ENCODE measurements at regions not wholly inside any gene's neighbourhood (a gene's known extent, or its start where the extent isn't known, plus 50 kb on each side); places are given as distances from the start of the nearest gene placed in this dataset.

DNA sequence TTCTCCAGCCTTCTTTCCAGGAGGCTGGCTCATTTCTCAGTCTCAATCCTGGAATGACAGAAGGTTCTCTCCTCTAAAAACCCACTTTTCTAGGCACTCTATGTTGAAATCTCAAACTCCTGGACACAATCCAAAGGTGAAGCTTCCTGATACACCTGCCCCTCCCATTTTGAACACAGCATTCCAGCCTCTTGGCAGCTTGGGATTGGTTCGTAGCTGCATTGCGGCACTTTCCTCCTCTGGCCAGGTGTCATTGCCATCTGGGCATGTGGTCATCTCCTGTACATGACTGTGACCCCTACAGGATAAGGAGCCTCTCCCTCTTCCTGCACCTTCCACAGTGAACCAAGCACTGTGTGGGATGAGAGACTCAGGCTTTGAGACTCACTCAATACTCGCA is 230.2 kb upstream of the B3GAT1 start:
- Histone ChIP-seq H3K27ac (no peak overlapping the region), H3K36me3 (no peaks in the 10 kb centered on the region), H3K4me3 (no peak overlapping the region), H3K27me3 (peaks cover 0 to 17% (median 0%) of the 10 kb centered on the region in 3 donors), H3K9me3 (no peaks in the 10 kb centered on the region), H3K4me1 (no peaks in the 10 kb centered on the region)
- in situ Hi-C loops (cut with MboI; ENCODE audit: low sequenced_read_pairs in 4 of 4), result no loop called here
- intact Hi-C loops (cut with DNase I; ENCODE audit: low total_unique reads), result no loop called here
- no peak for DNase-seq
- TF ChIP-seq POLR2A (IDR thresholded peaks at IDR 0.05) (no peak), CTCF (IDR thresholded peaks at IDR 0.05 in 4 of 5, conservative IDR thresholded peaks at IDR 0.05 in 1 of 5) (no peak)
- ATAC-seq, result no peak

DNA sequence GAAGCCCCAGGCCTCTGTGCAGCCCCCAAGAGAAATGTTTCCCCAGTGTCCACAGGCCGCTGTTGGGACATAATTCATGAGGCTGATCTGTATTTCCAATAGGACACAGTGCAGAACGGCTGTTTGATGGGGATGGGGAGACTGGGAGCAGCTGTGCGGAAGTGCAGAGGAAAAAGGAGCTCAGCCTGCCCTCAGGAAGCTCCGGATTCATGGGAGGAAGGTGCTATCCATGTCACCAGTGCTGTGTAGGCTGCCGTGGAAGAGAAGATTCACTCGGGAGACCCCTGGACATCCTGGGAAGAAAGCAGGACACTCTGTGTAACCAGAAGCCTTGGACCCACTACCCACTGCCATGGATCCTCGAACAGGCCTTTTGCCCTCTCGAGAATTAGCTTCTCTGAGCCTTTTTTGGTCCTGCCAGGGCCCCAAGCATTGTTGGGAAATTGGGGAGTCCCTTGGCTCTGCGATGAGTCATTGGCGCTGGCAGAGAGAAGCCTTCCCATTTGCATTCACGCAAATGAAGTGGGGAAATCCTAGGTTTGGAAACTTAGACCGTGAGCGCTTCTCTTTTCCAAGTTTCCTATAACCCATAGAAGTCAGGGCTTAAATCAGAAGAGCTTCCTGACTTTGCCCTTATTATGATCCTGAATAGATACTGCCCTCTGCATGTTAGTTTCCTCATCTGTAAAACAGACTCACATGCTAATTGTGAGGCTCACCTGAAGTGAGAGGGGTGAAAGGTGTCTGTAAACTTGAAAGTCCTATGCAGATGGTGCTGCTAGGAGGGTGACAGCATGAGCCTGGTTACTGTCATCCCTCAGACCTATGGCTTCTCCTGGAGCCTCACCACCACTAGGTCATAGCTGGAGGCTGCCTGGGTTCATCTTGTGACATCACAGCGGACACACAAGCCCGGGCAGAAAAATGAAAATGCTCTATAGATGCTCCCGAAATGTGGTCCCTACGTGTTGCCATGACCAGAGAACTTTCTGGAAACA is 229.2 kb upstream of the B3GAT1 start:
- DNase-seq (no peak), ATAC-seq (no peak)
- peaks cover 0 to 17% (median 0%) of the 10 kb centered on the region in 3 donors for H3K27me3 ChIP-seq
- TF ChIP-seq POLR2A (IDR thresholded peaks at IDR 0.05) (no peak), CTCF (IDR thresholded peaks at IDR 0.05 in 4 of 5, conservative IDR thresholded peaks at IDR 0.05 in 1 of 5) (no peak)
- no peaks in the 10 kb centered on the region for H3K36me3 ChIP-seq
- intact Hi-C loops (cut with DNase I; ENCODE audit: low total_unique reads), result no loop called here
- in situ Hi-C loops (cut with MboI; ENCODE audit: low sequenced_read_pairs in 4 of 4), result no loop called here
- no peak overlapping the region for H3K27ac ChIP-seq
- H3K4me1 ChIP-seq, result no peaks in the 10 kb centered on the region
- no peak overlapping the region for H3K4me3 ChIP-seq
- H3K9me3 ChIP-seq, result no peaks in the 10 kb centered on the region

DNA sequence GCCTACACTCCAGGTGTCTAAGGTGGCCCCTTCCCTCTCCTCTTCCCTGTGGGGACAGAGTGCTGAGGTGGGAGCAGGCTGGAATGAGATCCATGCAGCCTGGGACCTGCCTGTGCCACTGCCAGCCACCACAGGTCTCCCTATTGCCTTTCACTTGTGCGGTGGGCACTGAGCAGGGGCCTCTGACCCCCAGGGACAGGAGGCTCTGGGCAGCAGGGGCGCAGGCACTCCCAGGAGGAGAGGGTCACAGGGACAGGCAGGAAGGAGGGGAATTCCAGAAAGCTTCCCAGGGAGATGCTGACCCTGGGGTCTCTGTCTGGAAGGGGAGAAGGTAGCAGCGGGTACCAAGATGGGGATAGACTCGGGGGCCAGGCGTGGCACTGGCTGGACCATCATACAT is 228.5 kb upstream of the B3GAT1 start:
- no peaks in the 10 kb centered on the region for H3K9me3 ChIP-seq
- ATAC-seq (no peak), DNase-seq (no peak)
- no peak overlapping the region for H3K27ac ChIP-seq
- intact Hi-C loops (cut with DNase I; ENCODE audit: low total_unique reads) (no loop called here), in situ Hi-C loops (cut with MboI; ENCODE audit: low sequenced_read_pairs in 4 of 4) (no loop called here)
- peaks cover 0 to 17% (median 0%) of the 10 kb centered on the region in 3 donors for H3K27me3 ChIP-seq
- no peaks in the 10 kb centered on the region for H3K4me1 ChIP-seq
- H3K36me3 ChIP-seq, result no peaks in the 10 kb centered on the region
- no peak overlapping the region for H3K4me3 ChIP-seq
- TF ChIP-seq CTCF (IDR thresholded peaks at IDR 0.05 in 4 of 5, conservative IDR thresholded peaks at IDR 0.05 in 1 of 5), result no peak

- Histone ChIP-seq H3K27me3 (peaks cover 0 to 17% (median 0%) of the 10 kb centered on the region in 3 donors), H3K27ac (no peak overlapping the region), H3K36me3 (no peaks in the 10 kb centered on the region), H3K9me3 (no peaks in the 10 kb centered on the region), H3K4me3 (no peak overlapping the region), H3K4me1 (no peaks in the 10 kb centered on the region)
- in situ Hi-C loops (cut with MboI; ENCODE audit: low sequenced_read_pairs in 4 of 4) (no loop called here), intact Hi-C loops (cut with DNase I; ENCODE audit: low total_unique reads) (no loop called here)
- DNase-seq (no peak), ATAC-seq (no peak)
- TF ChIP-seq CTCF (IDR thresholded peaks at IDR 0.05 in 4 of 5, conservative IDR thresholded peaks at IDR 0.05 in 1 of 5), result no peak
- TF ChIP-seq POLR2A (IDR thresholded peaks at IDR 0.05), result no peak
Observed at GRCh38 chr11:134639586-134640330, 227.7 kb upstream of the B3GAT1 start.
